GM21786 (cell line): ENCODE measurements at regions not wholly inside any gene's neighbourhood (a gene's known extent, or its start where the extent isn't known, plus 50 kb on each side); places are given as distances from the start of the nearest gene placed in this dataset.

Source experiments
- ATAC-seq: cut with Tn5 transposase; IDR thresholded peaks from one replicate; pipeline ENCODE4 v1.9.1; 2021; ENCODE audit not compliant: unreplicated experiment

DNA sequence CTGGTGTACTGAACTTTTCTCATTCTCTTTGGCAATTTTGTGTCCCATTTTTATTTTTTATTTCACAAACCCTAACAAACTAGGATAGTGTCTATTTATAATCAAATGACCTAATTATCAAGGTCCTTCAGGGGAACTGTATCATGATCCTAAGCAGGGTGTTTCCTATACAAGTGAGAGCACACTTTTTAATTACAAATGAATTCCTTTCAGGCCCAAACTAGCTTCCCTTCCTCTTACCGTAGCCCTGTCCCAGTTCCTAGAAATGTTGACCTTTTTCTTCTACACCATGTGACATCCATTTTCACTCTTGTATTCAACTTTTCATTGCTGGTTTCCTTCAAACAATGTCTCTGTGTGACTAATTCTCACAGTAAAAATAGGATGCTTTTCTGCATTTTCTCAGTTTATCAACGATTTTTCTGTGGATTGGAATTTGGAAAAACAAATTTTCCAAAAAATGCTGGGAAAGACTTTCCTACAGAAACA, 411.4 kb downstream of the CCDC91 start:
- no peak for ATAC-seq

DNA sequence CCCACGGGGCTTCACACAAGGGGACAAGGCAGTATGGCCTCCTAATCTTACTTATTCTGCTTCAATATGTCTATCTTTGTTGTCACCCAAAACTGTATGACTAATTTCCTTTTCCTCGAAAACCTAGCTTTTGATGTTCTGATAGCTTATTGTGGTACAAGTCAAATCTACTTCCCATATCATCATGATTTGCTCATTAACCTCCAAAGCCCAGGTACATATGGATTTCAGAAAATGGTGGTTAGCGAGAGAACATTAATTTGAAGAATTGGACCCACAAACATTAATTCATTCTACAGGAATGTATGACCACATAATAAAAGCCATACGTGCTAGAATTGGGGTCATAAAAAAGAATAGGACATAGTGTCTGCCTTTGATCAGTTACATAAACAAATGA, 412.5 kb downstream of the CCDC91 start:
- ATAC-seq, result no peak

DNA sequence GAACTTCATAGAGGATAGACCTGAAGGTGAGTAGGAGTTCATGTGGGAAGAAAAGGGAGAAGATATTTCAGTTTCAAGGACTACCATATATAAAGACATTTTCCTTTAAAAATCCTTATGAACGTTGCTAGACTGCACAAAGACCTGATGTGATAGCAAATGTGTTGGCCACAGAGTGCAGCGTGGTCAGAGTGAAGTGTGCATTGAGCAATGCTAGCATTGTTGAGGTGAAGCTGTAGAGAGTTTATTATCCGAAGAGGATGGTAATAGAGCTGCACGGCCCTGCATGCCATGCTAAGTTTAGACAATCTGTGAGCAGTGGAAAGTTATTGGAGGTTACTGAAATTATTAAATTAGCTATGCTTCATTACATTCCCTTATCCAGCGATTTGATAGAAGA, 413.0 kb downstream of the CCDC91 start:
- ATAC-seq, result no peak

DNA sequence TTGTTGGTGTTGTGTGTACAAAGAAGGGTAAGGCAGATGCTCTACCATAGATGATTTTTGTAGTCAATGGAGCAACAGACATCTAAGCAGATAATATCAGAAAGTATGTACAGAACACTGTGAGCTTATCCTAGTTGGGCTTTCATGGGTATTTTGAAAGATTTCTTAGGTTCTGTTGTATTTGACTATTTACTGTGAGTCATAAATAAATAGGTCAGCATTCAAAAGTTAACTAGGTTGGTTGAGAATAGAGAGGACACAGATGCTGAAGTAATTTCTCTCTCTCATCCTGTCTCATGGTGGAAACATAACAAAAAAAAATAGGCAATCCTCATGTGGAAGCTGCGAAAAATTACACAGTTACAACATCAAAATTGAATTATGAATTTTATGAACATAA, 413.5 kb downstream of the CCDC91 start:
- no peak for ATAC-seq

DNA sequence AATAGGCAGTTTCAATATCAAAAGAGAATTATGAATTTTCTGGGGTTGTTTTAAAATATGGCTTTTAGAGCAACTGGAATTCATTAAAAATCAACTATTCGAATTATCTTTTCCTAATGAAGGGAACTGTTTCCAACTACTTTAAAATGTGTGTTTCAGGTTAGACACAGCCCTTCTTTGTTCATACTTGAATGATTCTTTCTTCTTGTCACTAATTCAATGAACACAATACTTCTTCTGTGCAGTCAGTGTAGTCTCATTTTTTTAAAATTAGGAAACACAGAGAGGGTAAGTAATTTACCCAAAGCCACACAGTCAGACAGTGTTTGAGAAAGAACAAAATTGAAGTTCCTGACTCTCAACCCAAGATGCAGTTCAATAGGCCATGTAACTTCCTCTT, 414.0 kb downstream of the CCDC91 start:
- ATAC-seq, result no peak

DNA sequence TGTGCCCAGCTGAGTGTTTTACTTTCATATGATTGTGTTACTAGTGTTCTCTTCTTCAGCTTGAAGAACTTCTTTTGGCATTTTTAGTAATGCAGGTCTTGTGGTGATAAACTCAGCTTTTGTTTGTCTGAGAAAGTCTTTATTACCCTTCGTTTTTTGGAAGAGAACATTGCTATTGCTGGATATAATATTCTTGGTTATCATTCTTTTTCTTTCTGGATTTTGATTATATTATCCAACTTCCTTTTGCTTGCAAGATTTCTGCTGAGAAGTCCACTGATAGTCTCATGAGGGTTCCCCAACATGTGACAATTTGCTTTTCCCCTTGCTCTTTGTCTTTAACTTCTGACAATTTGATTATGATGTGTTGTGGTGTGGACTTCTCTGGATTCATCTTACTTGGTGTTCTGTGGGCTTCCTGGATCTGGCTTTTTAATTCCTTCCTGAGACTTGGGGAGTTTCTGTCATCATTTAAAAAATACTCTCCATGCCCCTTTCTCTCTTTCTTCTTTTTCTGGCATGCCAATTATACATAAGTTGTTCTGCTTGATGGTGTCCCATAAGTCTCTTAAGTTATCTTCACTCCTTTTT, 416.8 kb downstream of the CCDC91 start:
- no peak for ATAC-seq

DNA sequence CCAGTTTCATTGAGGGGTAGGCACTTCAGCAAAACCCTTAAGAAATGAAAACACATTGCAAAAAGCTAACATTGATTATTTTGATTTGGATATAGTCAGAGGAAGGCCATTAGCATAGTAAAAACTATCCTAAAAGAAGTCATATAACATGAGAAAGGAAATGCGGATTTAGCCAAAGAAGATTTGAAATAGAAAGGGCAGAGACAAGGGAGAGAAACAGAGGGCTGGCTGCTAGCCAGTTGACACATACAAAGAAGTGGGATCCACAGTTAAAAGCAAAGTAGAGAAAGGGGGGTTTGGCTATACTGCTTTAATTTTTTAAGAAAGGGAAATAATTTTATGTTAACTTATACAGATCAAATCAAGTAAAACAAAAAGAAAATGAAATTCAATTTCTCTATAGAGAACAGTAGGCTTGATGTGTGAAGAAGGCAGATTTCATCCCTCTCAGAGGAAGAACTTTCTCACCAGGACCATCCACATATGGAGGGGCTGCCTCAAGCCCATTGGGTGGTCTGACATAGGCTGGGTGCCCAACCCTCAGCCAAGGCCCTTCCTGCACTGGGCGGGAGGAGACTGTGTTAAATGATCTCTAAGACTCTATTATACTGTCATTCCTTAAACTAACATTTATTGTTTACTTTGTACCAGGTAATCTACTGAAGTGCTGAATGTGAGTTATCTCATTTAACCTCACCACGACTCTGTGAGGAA, 420.3 kb downstream of the CCDC91 start:
- no peak for ATAC-seq

DNA sequence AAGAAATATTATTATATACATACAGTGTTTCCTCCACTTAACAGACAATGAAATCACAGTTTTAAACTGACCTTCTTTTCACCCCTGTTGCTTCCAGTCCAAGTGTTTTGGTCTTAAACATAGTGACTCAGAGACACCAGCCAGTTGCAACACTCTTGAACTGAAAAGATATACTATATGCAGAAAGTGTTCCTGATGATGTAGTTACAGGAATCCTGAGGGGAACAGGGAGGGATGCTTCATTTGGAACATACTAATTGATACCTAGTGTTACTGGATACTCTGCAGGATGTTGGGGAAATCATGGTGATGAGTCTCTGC, 420.8 kb downstream of the CCDC91 start:
- ATAC-seq, result no peak

DNA sequence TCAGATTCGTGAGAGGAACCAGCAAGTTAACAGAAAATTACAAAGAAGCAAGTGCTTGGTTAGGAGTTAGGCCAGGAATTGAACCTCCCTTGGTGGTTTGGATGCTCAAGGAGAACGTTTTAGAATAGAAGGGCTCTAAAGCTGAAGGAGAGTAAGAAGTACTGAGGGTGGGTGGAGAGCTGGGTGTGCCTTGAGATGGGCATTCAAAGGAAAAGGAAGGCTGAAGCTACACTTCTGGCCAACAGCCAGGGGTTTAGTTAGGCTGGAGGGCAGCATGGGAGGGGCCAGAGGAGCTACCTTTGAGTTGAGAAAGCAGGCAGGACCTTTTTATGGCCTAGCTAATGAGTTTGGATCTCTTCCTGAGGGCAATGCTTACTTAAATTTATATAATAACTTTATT, 421.2 kb downstream of the CCDC91 start:
- no peak for ATAC-seq

DNA sequence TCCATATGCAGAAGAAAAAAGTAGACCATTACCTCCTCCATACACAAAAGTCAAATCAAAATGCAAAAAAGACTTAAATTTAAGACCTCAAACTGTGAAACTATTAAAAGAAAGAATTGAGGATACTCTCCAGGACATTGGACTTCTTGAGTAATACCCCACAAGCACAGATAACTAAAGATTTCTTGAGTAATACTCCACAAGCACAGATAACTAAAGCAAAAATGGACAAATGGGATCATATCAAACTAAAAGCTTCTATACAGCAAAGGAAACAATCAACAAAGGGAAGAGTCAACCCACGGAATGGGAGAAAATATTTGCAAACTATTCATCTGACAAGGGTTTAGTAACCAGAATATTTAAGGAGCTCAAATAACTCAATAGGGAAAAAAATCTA, 427.9 kb downstream of the CCDC91 start:
- ATAC-seq, result no peak

DNA sequence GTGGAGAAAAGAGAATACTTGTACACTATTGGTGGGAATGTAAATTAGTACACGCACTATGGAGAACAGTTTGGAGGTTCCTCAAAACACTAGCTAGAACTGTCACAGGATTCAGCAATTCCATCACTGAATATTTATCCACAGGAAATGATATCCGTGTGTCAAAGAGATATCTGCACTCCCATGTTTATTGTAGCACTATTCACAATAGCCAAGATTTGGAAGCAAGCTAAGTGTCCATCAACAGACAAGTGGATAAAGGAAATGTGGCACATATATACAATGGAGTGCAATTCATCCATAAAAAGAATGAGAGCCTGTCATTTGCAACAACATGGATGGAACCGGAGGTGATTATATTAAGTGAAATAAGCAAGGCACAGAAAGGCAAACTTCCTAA, 428.5 kb downstream of the CCDC91 start:
- no peak for ATAC-seq

DNA sequence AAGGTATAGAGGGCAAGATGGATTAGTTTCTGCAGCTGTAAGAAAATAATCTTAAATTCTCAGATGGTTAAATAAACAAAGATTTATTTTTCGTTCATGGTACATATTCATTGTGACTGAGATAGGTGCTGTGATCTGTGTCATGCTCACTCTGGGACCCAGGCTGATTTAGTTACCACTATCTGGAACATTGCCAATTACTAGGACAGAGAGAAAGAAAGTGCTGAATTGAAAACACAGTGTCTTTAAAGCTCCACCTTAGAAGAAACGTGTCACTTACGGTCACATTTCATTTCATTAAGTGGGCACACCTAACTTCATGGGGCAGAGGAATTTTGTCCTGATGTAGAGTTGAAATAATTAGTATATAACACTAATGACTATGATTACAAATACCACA, 430.0 kb downstream of the CCDC91 start:
- no peak for ATAC-seq

DNA sequence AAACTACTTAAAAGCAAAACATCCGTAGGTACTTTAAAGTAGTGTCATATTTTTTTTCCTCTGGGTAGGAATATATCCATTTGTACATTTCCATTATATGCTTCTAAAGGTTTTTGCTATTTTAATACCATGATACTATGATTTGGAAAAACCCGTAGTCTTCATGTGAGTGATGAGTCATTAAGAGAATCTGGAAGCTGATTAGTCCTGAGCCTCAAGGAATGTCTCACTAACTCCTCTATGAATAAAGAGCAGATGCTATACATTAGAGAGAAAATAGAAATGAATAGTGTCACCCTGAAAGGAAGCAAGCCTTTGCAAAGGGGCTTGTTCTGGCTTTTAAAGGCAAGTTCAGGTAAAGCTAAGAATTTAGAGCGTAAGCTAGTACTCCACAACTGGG, 432.1 kb downstream of the CCDC91 start:
- ATAC-seq, result no peak

DNA sequence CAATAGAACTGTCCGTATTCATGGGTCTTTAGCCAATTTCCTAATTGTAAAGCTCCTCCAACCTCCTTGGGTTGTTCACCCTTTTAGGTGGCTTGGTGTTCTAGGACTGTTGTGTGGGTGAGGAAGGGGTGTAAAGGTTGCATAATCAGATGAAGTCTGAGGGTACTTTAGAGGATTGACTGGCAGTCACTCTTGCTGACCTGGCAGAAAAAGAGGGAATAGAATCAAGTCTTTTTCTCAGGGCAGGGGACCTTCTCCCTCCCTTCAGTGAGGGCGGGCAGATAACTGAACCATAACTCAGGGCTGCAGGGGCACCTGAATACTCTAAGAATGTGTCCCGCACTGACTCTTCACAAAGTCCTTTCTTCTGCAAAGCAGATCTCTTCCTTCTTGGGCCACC, 436.2 kb downstream of the CCDC91 start:
- no peak for ATAC-seq

DNA sequence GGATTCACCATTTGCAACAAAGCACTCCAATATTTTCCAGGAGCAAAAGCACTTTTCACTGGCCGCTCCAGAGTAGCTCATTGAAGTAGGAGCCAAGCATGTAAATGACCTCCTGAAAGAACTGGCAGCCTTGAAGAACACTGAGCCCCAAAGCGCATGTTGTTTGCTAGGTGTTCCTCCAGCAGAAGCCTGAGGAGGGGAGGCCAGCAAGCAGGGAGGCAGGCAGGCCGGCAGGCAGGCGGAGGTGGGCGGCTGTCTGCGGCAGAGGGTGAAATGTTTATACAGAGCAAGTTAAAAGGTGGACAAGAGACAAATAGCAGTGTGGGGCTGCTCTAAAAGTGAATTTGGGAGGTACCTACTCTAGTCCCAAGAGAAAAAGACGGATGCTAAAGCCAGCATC, 439.4 kb downstream of the CCDC91 start:
- no peak for ATAC-seq

DNA sequence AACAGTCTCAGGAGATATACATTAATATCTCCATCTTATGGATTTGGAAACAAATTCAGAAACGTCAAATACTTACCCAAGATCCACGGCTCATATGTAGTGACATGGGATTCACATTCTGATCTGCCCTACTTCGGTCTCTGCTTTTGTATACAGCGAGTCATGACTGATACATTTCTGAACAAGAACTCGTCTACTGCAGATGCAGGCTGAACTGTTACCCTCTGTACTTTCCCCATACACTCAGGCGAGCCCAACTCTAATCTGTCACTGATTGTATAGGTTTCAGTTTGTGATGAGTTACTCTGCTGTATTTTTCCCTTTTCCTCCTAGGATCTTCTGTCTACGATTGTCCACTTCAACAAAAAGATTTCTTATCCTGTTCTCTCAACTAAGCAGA, 441.6 kb downstream of the CCDC91 start:
- ATAC-seq, result no peak

DNA sequence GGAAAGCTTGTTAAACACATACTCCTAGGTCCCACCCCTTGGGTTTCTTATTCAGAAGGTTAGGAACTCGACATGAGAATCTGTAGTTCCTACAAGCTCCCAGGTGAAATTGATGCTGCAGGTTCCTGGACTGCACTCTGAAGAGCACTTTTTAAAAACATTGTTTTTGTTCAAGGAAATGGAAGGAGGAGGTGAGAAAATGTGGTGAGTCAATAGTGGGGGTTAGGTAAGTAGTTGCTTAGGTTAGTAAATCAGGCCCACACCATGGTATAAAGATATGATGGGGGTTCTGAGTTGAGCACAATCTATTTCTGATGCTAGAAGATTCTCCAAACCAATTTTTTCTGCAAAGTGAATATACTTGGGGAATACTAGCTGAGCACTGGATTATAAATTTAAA, 450.3 kb downstream of the CCDC91 start:
- no peak for ATAC-seq

DNA sequence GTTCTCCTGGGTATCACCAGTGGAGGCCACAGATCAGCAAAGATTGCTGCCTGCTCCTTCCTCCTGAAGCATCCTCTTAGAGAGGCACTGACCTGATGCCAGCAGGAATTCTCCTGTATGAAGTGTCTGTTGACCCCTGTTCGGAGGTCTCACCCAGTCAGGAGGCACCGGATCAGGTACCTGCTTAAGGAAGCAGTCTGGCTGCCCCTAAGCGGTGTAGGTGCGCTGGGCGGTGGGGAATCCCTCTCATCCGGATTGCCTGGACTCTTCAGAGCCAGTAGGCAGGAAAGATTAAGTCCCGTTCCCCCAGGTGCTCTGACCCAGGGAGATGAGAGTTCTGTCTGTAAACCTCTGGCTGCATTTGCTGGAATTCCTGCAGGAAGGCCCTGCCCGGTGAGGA, 455.2 kb downstream of the CCDC91 start:
- ATAC-seq, result no peak

DNA sequence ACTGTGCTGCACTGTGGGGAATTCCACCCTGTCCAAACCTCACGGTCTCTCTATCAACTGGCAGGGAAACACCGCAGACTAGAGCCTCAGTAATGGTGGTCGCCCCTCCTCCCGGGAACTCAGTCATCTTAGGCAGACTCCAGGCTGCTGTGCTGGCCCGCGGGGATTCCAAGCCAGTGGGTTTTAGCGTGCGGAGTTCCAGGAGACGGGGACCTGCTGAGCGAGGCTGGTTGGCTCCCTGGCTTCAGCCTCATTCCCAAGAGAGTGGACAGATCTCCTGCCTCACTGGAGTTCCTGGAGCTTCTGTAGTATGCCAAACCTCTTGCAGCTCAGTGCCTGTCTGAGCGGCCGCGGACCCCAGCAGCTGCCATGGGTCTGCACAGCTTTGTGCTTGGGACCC, 455.6 kb downstream of the CCDC91 start:
- ATAC-seq, result no peak

DNA sequence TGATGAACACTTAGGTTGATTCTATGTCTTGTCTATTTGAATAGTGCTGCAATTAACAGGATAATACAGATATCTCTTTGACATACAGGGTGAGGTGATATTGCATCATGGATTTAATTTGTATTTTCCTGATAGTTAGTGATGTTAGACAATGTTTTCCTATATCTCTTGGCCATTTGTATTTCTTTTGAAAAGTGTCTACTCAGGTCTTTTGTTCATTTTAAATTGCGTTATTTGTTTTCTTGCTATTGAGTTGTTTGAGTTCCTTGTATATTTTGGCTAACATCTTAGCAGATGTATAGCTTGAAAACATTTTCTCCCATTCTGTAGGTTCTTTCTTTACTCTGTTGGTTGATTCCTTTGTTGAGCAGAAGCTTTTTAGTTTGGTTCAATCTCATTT, 460.6 kb downstream of the CCDC91 start:
- ATAC-seq, result no peak

DNA sequence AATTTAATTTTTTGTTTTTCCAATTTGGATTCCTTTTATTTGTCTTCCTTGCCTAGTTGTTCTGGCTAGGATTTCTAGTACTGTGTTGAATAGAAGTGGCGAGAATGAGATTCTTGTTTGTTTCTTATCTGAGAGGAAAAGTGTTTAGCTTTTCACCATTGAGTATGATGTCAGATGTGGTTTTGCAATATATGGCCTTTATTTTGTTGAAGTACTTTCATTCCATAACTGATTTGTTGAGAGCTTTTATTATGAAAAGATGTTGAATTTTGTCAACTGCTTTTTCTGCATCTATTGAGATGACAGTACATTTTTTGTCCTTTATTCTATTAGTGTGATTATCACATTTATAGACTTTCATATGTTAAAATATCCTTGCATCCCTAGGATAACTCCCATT, 462.0 kb downstream of the CCDC91 start:
- no peak for ATAC-seq

DNA sequence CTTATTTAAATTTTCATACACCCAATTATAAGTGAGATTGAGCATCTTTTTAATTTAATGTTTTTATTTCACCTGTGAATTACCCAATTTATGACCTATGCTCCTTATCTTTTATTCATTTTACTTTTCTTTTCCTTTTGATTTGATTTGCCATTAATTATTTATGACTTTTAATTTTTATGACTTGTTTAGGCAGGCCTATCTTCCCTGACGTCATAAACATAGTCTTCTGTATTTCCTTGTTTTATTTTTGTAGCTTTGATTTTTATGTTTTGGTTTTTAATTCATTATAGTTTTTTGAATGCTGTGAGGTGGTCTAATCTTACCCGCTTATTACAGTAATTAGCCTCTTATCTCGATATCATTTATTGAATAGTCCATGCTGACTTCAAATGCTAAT, 467.1 kb upstream of the FAR2 start:
- ATAC-seq, result no peak

DNA sequence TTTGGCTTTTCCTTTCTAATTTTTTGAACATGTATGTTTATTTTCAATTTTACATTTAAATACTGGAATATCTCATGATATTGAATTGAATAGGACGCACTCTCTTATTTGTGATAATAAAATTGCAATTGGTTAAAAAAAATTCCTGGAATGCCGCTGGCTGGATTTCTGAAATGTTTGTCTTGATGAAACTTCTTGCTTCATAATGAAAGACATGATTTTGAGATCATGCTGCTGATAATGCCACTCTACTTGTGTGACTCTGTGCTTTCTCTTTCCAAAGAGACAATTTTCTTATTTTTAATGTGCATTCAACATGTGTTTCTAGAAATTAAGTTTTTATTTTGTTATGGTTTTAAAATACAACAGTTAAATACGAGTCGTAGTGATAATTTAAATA, 465.7 kb upstream of the FAR2 start:
- ATAC-seq, result no peak
